Activated CD4-positive, alpha-beta memory T cell treated with anti-CD3 and anti-CD28 coated beads, Interleukin-2, amount 10 ng/mL, durations not matched to agents 7 days and 5 days (primary cell): ENCODE measurements at regions not wholly inside any gene's neighbourhood (a gene's known extent, or its start where the extent isn't known, plus 50 kb on each side); places are given as distances from the start of the nearest gene placed in this dataset.
"Not testable (repeated sequence)": the region's sequence is repeated elsewhere in the genome, so short reads cannot be mapped to it uniquely, and the experiment has no call there.

Experiments
- CTCF ChIA-PET: fragments of 350-600 bp; sonication (Branson Sonifier 250); formaldehyde crosslinking; loops from one replicate; lab custom pipeline; 2021; ENCODE audit warnings: antibody characterized with exemption, inconsistent platforms; lab: Charles Lee
- POLR2A ChIA-PET: fragments of 350-600 bp; sonication (Branson Sonifier 250); formaldehyde crosslinking; loops from one replicate; lab custom pipeline; 2021; ENCODE audit warnings: antibody characterized with exemption; lab: Charles Lee
- DNase-seq: peaks from one replicate; pipeline ENCODE4 v3.0.0-alpha.2; 2020
- H3K27ac Mint-ChIP-seq: one replicate; pipeline ENCODE4 v1.8.0; 2021; ENCODE audit warnings: mild to moderate bottlenecking, mixed read lengths
- H3K27me3 Mint-ChIP-seq: one replicate; pipeline ENCODE4 v1.8.0; 2021; ENCODE audit warnings: mixed read lengths
- H3K36me3 Mint-ChIP-seq: one replicate; pipeline ENCODE4 v1.8.0; 2021; ENCODE audit warnings: low read depth, mixed read lengths
- H3K4me1 Mint-ChIP-seq: one replicate; pipeline ENCODE4 v1.8.0; 2021; ENCODE audit warnings: mixed read lengths
- H3K4me3 Mint-ChIP-seq: one replicate; pipeline ENCODE4 v1.8.0; 2021; ENCODE audit warnings: mild to moderate bottlenecking, mixed read lengths
- H3K9me3 Mint-ChIP-seq: one replicate; pipeline ENCODE4 v1.8.0; 2021; ENCODE audit warnings: mixed read lengths

DNA sequence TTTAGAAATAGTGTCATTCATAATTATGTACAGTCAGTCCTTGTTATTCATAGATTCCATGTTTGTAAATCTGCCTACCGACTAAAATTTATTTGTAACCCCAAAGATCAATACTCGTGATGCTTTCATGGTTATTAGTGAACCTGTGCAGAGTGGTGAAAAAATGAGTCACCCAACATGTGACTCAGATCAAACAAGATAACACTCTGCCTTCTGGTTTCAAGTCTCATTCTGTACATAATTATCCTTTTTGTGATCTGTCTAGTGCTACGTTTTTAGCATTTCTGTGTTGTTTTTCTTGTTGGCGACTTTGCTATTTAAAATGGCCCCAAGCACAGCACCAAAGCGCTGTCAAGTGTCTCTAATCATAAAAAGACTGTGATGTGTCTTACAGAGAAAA is 274.7 kb downstream of the SUCLA2 start:
- DNase-seq = no peak
- H3K4me1 Mint-ChIP-seq = no peaks in the 10 kb centered on the region
- H3K27ac Mint-ChIP-seq = no peak overlapping the region
- H3K27me3 Mint-ChIP-seq = no peaks in the 10 kb centered on the region
- no peaks in the 10 kb centered on the region for H3K36me3 Mint-ChIP-seq
- CTCF ChIA-PET = no interaction called here
- H3K4me3 Mint-ChIP-seq = no peak overlapping the region
- POLR2A ChIA-PET = no interaction called here
- no peaks in the 10 kb centered on the region for H3K9me3 Mint-ChIP-seq

DNA sequence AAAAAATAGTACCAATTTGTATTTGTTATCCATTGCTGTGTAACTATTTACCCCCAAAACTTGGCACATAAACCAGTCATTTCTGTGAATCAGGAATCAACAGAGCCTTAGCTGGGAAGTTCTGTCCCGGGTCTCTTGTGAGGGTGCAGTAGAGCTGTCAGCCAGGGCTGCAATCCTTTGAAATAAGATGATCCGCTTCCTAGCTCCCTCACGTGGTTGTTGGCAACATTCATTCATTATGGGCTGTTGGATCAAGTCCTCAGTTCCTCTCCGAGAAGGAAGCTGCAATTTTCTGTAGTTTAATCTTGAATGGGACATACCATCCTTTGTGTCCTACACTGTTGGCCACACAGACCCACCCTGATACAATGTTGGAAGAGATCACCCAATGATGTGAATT is 277.2 kb downstream of the SUCLA2 start:
- no peak for DNase-seq
- H3K4me3 Mint-ChIP-seq = no peak overlapping the region
- no peaks in the 10 kb centered on the region for H3K9me3 Mint-ChIP-seq
- H3K27ac Mint-ChIP-seq = no peak overlapping the region
- H3K4me1 Mint-ChIP-seq = no peaks in the 10 kb centered on the region
- ChIA-PET POLR2A (no interaction called here), CTCF (no interaction called here)
- no peaks in the 10 kb centered on the region for H3K27me3 Mint-ChIP-seq
- no peaks in the 10 kb centered on the region for H3K36me3 Mint-ChIP-seq

DNA sequence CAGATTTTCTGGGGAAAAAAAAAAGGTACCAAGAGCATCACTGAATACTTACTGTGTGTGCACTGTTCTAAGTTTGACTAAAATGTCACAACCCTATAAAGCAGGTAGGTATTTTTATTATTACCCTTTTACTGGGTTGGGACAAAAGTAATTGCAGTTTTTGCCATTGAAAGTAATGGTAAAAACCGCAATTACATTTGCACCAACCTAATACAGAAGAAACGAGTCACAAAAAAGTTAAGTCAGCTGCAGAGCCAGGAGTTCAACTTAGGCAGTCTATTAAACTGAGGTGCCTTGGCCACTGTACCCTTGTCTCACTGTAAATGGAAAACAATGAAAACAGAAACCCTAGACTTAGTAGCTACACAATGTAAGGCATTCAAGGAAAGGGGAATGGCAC is 281.9 kb downstream of the SUCLA2 start:
- Mint-ChIP-seq H3K36me3 (no peaks in the 10 kb centered on the region), H3K4me1 (no peaks in the 10 kb centered on the region), H3K9me3 (no peaks in the 10 kb centered on the region), H3K27ac (no peak overlapping the region), H3K27me3 (no peaks in the 10 kb centered on the region), H3K4me3 (no peak overlapping the region)
- no peak for DNase-seq
- ChIA-PET CTCF (no interaction called here), POLR2A (no interaction called here)

DNA sequence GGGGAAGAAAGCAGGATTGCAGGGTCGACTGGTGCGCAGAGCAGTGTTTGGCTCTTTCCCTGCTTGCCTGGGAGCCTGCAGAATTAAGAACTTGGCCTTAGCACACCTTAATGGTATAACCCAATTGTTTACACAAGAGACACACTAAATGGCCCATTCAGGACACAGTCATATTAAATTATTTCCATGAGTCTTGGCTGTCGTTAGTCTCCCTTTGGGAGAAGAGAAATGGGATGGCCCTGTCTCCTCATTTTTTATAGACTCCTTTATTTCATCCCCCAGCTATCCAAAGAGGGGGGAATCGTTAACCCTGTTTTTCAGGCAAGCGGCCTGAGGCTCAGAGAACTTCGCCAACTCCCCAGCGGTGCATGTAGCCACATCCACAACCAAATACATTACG is 282.5 kb downstream of the SUCLA2 start:
- Mint-ChIP-seq H3K27me3 (no peaks in the 10 kb centered on the region), H3K9me3 (no peaks in the 10 kb centered on the region), H3K4me3 (no peak overlapping the region), H3K36me3 (no peaks in the 10 kb centered on the region), H3K27ac (no peak overlapping the region), H3K4me1 (no peaks in the 10 kb centered on the region)
- ChIA-PET CTCF (no interaction called here), POLR2A (no interaction called here)
- no peak for DNase-seq

DNA sequence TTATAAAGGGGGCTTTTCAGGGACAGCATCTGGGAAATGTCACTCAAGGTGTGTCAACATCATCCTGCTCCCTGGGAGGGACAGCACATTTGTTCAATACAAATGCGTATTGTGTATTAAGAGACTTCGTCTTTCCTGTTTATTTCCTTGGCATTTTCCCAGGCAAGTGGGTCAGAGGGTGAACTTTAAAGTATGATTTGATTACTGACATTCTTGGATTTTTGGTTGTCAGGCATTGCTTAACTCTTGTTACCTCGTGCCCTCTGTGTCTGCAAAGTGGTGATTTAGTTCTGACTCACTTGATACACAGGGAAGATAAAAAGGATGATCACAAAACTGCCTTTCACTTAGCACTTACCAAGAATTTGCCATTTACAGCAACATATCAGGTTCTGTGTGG is 292.7 kb downstream of the SUCLA2 start:
- CTCF ChIA-PET = no interaction called here
- no peak for DNase-seq
- no peak overlapping the region for H3K27ac Mint-ChIP-seq
- peaks cover 4% of the 10 kb centered on the region for H3K9me3 Mint-ChIP-seq
- peaks cover 2% of the 10 kb centered on the region for H3K27me3 Mint-ChIP-seq
- POLR2A ChIA-PET = no interaction called here
- H3K4me3 Mint-ChIP-seq = no peak overlapping the region
- no peaks in the 10 kb centered on the region for H3K36me3 Mint-ChIP-seq
- no peaks in the 10 kb centered on the region for H3K4me1 Mint-ChIP-seq

DNA sequence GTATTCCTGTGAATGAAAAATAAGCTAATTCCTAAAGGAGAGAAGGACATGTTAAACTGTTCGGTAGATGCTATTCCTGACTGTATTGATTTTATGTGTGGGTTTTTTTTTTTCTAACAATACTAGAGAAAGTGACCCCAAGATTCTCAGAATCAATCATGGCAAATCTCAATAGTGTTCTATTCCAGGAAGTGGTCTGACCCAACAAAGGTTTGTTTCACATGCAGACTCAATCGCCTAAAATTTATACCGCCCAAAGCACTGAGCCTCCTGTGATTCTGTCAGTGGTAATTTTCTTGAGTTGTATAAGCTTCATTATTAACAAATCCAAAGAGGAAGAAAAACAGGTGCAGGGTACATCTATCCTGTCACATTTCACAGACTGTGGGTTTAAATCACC is 293.7 kb downstream of the SUCLA2 start:
- H3K27ac Mint-ChIP-seq = no peak overlapping the region
- H3K9me3 Mint-ChIP-seq = peaks cover 4% of the 10 kb centered on the region
- ChIA-PET CTCF (interaction anchor here (0.7 kb wide), 1 partner anchor 34 kb away, joined by 3 read pairs; no protein-coding TSS in a partner anchor), POLR2A (no interaction called here)
- H3K36me3 Mint-ChIP-seq = no peaks in the 10 kb centered on the region
- no peak for DNase-seq
- peaks cover 2% of the 10 kb centered on the region for H3K27me3 Mint-ChIP-seq
- no peak overlapping the region for H3K4me3 Mint-ChIP-seq
- H3K4me1 Mint-ChIP-seq = no peaks in the 10 kb centered on the region

DNA sequence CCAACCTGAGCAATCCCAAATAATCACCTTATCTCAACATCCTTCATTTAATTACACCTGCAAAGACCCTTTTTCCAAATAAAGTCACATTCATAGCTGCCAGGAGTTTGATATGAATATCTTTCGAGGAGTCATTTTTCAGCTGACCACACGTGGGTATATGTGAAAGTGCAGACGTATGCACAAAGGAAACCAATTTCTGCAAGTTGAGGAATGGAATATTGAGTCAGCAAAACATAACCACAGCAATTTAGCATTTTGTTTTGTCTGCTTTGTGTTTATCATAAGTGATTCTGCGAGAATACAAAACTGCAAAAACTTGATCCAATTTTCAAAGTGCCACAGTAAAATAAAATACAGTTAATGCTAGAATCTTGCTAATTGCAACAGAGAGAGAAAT is 295.9 kb downstream of the SUCLA2 start:
- Mint-ChIP-seq H3K4me1 (no peaks in the 10 kb centered on the region), H3K27me3 (peaks cover 2% of the 10 kb centered on the region), H3K9me3 (no peaks in the 10 kb centered on the region), H3K36me3 (no peaks in the 10 kb centered on the region), H3K27ac (no peak overlapping the region), H3K4me3 (no peak overlapping the region)
- DNase-seq = no peak
- ChIA-PET CTCF (no interaction called here), POLR2A (no interaction called here)

DNA sequence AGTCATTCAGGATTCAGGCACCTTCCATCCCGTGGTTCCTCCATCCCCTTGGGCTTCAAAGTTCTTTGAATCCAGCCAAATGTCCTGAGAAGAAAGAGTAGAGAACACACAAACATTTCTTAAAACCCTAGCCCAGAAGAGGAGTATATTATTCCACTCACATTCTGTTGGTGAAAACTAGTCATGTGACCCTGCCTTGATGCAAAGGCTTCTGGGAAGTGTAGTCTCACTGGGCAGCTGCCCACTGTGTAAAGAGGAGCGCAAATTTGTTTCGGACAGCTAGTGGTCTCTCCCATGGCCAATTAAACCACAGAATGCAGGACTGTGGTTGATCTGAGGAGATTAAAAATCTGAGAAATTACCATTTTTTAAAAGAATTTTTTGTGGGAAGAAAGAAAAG is 304.4 kb downstream of the SUCLA2 start:
- Mint-ChIP-seq H3K4me3 (no peak overlapping the region), H3K9me3 (no peaks in the 10 kb centered on the region), H3K36me3 (no peaks in the 10 kb centered on the region), H3K27me3 (no peaks in the 10 kb centered on the region), H3K27ac (no peak overlapping the region), H3K4me1 (no peaks in the 10 kb centered on the region)
- DNase-seq = no peak
- CTCF ChIA-PET = no interaction called here
- POLR2A ChIA-PET = no interaction called here

DNA sequence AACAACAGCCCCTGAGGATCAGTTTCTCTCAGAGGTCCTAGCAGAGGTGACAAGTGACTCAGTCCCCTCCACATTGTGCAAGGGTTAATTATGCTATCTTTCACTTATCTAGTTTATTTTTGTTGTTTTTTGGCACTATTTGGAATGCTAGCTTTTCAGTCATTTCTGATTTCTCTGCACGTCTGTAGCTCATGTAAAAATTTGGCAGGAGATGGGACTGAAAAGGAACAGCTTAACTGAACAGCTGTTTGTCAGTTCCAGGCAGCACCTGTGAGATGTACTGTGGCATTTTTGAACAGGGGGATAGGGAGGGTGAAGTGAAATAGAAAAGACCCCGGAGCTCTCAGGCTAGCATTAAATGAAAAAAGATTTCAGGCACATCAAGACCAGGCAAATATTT is 313.5 kb downstream of the SUCLA2 start:
- H3K4me3 Mint-ChIP-seq = no peak overlapping the region
- POLR2A ChIA-PET = no interaction called here
- no peak overlapping the region for H3K27ac Mint-ChIP-seq
- no peaks in the 10 kb centered on the region for H3K27me3 Mint-ChIP-seq
- H3K9me3 Mint-ChIP-seq = no peaks in the 10 kb centered on the region
- no peaks in the 10 kb centered on the region for H3K36me3 Mint-ChIP-seq
- CTCF ChIA-PET = no interaction called here
- H3K4me1 Mint-ChIP-seq = no peaks in the 10 kb centered on the region
- no peak for DNase-seq

DNA sequence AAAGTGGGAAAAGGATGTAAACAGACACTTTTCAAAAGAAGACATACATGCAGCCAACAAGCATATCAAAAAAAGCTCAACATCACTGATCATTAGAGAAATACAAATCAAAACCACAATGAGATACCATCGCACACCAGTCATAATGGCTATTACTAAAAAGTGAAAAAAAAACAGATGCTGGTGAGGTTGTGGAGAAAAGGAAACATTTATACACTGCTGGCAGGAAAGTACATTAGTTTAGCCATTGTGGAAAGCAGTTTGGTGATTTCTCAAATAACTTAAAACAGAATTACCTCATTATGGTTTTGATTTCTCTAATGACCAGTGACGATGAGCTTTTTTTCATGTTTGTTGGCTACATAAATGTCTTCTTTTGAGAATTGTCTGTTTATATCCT is 315.9 kb downstream of the SUCLA2 start:
- POLR2A ChIA-PET, H3K4me3 Mint-ChIP-seq, H3K36me3 Mint-ChIP-seq, CTCF ChIA-PET, H3K9me3 Mint-ChIP-seq, H3K4me1 Mint-ChIP-seq, H3K27me3 Mint-ChIP-seq, DNase-seq, H3K27ac Mint-ChIP-seq: not testable (repeated sequence)

DNA sequence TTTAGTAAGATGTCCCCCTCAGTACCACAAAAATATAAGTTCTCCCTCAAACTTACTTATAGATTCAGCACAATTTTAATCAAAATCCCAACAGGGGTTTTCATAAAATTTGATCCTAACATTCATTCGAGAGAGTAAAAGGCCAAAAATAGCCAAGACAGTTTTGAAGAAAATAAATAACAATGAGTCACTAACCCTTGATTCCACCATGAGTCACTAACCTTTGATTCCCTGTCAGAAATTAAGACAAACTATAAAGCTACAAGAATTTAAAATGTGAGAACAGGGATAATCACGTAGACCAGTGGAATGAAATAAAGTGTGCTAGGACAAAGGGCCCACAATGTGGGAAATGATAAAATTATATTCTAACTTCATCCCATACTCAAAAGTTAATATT is 320.3 kb downstream of the SUCLA2 start:
- no peak for DNase-seq
- no peak overlapping the region for H3K27ac Mint-ChIP-seq
- no peaks in the 10 kb centered on the region for H3K27me3 Mint-ChIP-seq
- CTCF ChIA-PET = no interaction called here
- no peak overlapping the region for H3K4me3 Mint-ChIP-seq
- H3K36me3 Mint-ChIP-seq = no peaks in the 10 kb centered on the region
- H3K9me3 Mint-ChIP-seq = no peaks in the 10 kb centered on the region
- H3K4me1 Mint-ChIP-seq = no peaks in the 10 kb centered on the region
- POLR2A ChIA-PET = no interaction called here

DNA sequence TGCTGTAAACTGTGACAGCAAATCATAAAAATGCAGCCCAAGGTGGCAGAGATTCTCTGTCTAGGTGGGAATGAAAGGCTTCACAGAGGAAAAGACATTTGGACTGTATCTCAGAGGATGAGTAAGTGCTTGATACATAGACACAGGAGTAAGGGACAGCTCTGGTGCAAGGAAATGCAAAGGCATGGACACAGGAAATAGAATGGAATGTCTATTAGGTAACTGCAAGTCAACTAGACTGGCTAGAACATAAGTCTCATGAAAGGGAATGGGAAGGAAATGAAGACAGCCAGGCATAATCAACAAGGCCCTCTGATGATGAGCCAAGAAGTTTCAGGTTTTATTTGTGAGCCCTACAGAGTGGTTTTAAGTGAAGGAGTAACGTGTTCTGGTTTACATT is 321.7 kb downstream of the SUCLA2 start:
- Mint-ChIP-seq H3K27ac (no peak overlapping the region), H3K36me3 (no peaks in the 10 kb centered on the region), H3K27me3 (no peaks in the 10 kb centered on the region), H3K9me3 (no peaks in the 10 kb centered on the region), H3K4me1 (no peaks in the 10 kb centered on the region), H3K4me3 (no peak overlapping the region)
- no peak for DNase-seq
- CTCF ChIA-PET = no interaction called here
- POLR2A ChIA-PET = no interaction called here

DNA sequence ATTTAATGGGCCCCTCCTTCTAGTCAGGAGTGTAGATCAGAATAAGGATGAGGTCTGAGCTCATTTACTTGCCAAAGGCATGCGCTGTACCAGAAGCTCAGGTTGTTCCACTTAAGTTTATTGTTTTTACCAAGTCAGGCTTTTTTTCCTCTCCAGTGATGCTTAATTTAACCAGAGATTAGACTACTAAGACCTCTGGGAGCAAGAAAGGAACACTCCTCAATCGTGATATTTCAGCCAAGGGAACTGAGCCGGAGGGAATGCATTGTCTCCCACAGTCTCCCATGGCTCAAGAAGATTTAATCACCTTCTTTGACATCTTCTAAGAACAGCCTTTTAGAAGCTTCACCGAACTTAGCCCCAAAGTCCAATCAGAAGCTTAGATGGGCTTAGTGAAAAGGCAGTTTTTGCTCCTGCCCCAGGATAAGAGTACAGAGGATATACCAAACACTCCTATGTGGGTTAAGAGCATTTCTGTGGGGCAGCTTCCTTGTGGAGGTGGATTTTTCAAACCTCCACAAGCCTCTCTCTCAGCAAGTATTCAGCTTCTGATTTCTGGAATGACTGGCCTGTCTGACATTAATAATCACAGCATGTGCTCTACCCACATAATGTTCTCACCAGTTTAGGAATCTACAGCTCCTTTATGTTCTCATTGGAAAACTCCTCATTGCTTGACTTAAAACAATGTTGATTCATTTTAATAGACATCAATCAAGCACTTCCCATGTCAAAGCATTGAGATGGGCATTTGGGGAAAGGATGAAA is 322.7 kb downstream of the SUCLA2 start:
- no peaks in the 10 kb centered on the region for H3K36me3 Mint-ChIP-seq
- CTCF ChIA-PET = no interaction called here

DNA sequence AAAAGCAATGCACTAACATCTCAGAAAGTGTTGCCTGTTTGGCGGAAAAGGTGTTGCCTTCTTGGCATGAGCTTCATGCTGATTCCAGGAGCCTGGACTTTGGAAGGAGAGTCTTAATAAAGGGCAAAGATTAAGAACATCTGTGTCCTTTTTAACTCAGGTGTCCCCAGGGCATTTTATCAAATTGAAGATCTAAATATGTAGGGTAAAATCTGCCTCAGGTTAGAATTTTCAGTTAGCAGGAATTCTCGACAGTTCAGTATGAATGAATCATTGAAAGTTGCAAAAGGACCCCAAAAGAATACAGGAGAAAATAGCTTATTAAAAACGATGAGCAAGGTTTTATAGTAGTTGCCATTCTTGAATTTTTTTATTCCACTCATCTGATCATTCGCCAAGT is 325.2 kb downstream of the SUCLA2 start:
- Mint-ChIP-seq H3K4me1 (no peaks in the 10 kb centered on the region), H3K36me3 (no peaks in the 10 kb centered on the region), H3K27me3 (no peaks in the 10 kb centered on the region), H3K9me3 (no peaks in the 10 kb centered on the region), H3K27ac (no peak overlapping the region), H3K4me3 (no peak overlapping the region)
- DNase-seq = no peak
- ChIA-PET CTCF (no interaction called here), POLR2A (no interaction called here)

More for the DNA sequence above, 322.7 kb downstream of the SUCLA2 start:
- Mint-ChIP-seq H3K9me3 (no peaks in the 10 kb centered on the region), H3K4me1 (no peaks in the 10 kb centered on the region), H3K4me3 (no peak overlapping the region), H3K27ac (no peak overlapping the region), H3K27me3 (no peaks in the 10 kb centered on the region)
- POLR2A ChIA-PET = no interaction called here
- no peak for DNase-seq
